ENCODE measurements at regions not wholly inside any gene's neighbourhood (a gene's known extent, or its start where the extent isn't known, plus 50 kb on each side); places are given as distances from the start of the nearest gene placed in this dataset.

DNA sequence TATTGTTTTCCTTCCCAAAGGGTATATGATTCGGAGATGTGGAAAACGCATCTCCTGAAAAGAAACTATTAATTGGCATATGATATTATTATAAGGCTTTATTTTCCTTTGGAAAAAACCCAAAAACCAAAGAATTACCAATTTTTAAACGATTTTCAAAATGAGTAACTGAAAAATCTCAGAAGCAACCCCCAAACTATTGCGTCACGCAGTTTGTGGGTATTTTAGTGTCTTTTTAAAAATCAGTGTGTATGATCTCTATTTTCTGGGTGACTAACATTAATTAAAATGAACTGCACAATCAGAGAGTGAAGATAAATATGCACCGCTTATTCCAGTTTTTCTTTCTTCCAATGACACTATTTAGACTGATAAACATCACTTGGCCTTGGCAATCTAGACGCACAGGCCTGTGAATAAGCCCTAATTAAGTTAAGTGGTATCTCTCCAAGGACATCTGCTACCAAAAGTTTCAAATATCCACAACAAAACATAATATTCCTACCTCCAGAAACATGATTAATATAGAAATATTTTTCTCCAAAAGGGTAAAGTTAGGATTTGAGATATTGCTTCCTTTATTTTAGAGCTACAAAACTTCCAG is 511.5 kb upstream of the FAM241A start:
- TF ChIP-seq CTCF (IDR thresholded peaks at IDR 0.05), result no peak
- TF ChIP-seq POLR2AphosphoS5 (IDR thresholded peaks at IDR 0.05), result no peak
